H9 (cell line): ENCODE measurements at regions not wholly inside any gene's neighbourhood (a gene's known extent, or its start where the extent isn't known, plus 50 kb on each side); places are given as distances from the start of the nearest gene placed in this dataset.
A peak's percentile ranks its signal among the peaks of the same experiment; 100 is the strongest.

Experiments used
- DNase-seq: peaks from one replicate; pipeline ENCODE4 v3.0.0-alpha.2; 2017
- H2AFZ ChIP-seq: one replicate; pipeline ENCODE4 v1.6.1; 2013; ENCODE audit warnings: mild to moderate bottlenecking, low read length, control low read depth, moderate library complexity
- H2AK5ac ChIP-seq: 2 replicates; pipeline ENCODE4 v1.6.1; 2013; ENCODE audit warnings: low read length, control low read depth, mixed read lengths; ENCODE audit not compliant: insufficient read length
- H2BK120ac ChIP-seq: one replicate; pipeline ENCODE4 v1.6.1; 2013; ENCODE audit warnings: low read depth, mild to moderate bottlenecking, low read length, control low read depth, inconsistent platforms; ENCODE audit not compliant: poor library complexity, severe bottlenecking
- H2BK12ac ChIP-seq: 2 replicates; pipeline ENCODE4 v1.6.1; 2013; ENCODE audit warnings: low read length, control low read depth, mixed read lengths, low read depth; ENCODE audit not compliant: insufficient read length
- H2BK15ac ChIP-seq: 2 replicates; pipeline ENCODE4 v1.6.1; 2013; ENCODE audit warnings: low read depth, low read length, control low read depth
- H2BK20ac ChIP-seq: one replicate; pipeline ENCODE4 v1.6.1; 2013; ENCODE audit warnings: low read depth, mild to moderate bottlenecking, low read length, control low read depth, inconsistent platforms; ENCODE audit not compliant: poor library complexity, severe bottlenecking
- H2BK5ac ChIP-seq: 2 replicates; pipeline ENCODE4 v1.6.1; 2013; ENCODE audit warnings: low read length, control low read depth, mixed read lengths; ENCODE audit not compliant: insufficient read length
- H3K14ac ChIP-seq: 2 replicates; pipeline ENCODE4 v1.6.1; 2013; ENCODE audit warnings: low read length, control low read depth; ENCODE audit not compliant: insufficient read depth
- H3K18ac ChIP-seq: 2 replicates; pipeline ENCODE4 v1.6.1; 2013; ENCODE audit warnings: low read depth, mild to moderate bottlenecking, mixed read lengths, low read length, control low read depth; ENCODE audit not compliant: insufficient read length
- H3K23ac ChIP-seq: 2 replicates; pipeline ENCODE4 v1.6.1; 2013; ENCODE audit warnings: low read length, control low read depth, mixed read lengths, low read depth; ENCODE audit not compliant: insufficient read length
- H3K23me2 ChIP-seq: 2 replicates; pipeline ENCODE4 v1.6.1; 2013; ENCODE audit warnings: low read depth, mild to moderate bottlenecking, mixed read lengths, low read length, control low read depth; ENCODE audit not compliant: insufficient read length, poor library complexity, severe bottlenecking
- H3K27ac ChIP-seq: 2 replicates; pipeline ENCODE4 v1.5.1; 2013; ENCODE audit warnings: low read length, control low read depth, mixed read lengths, low read depth; ENCODE audit not compliant: insufficient read length
- H3K27me3 ChIP-seq: 2 replicates; pipeline ENCODE4 v1.6.1; 2013; ENCODE audit warnings: low read length, control low read depth, inconsistent platforms; ENCODE audit not compliant: insufficient read depth
- H3K4ac ChIP-seq: 2 replicates; pipeline ENCODE4 v1.6.1; 2013; ENCODE audit warnings: low read depth, mild to moderate bottlenecking, control low read depth, inconsistent platforms, low read length, moderate library complexity
- H3K4me1 ChIP-seq: 2 replicates; pipeline ENCODE4 v1.6.1; 2013; ENCODE audit warnings: low read length, control low read depth, inconsistent platforms; ENCODE audit not compliant: insufficient read depth
- H3K4me2 ChIP-seq: 2 replicates; pipeline ENCODE4 v1.6.1; 2013; ENCODE audit warnings: low read length, control low read depth, mixed read lengths; ENCODE audit not compliant: insufficient read length, insufficient read depth
- H3K56ac ChIP-seq: 2 replicates; pipeline ENCODE4 v1.6.1; 2013; ENCODE audit warnings: low read depth, mild to moderate bottlenecking, mixed read lengths, low read length, control low read depth; ENCODE audit not compliant: insufficient read length
- H3K79me1 ChIP-seq: 2 replicates; pipeline ENCODE4 v1.6.1; 2013; ENCODE audit warnings: low read depth, mild to moderate bottlenecking, moderate library complexity, low read length, control low read depth, inconsistent platforms; ENCODE audit not compliant: insufficient read depth, poor library complexity, severe bottlenecking
- H3K79me2 ChIP-seq: 2 replicates; pipeline ENCODE4 v1.6.1; 2013; ENCODE audit warnings: low read length, control low read depth, inconsistent platforms; ENCODE audit not compliant: insufficient read depth
- H3K9ac ChIP-seq: 2 replicates; pipeline ENCODE4 v1.6.1; 2013; ENCODE audit warnings: low read length, control low read depth, mixed read lengths; ENCODE audit not compliant: insufficient read length; ENCODE audit errors: extremely low read depth
- H3K9me3 ChIP-seq: one replicate; pipeline ENCODE4 v1.6.1; 2013; ENCODE audit warnings: low read depth, low read length, inconsistent platforms; ENCODE audit not compliant: control insufficient read depth
- H3T11ph ChIP-seq: one replicate; pipeline ENCODE4 v1.6.1; 2013; ENCODE audit warnings: mild to moderate bottlenecking, low read length, control low read depth, inconsistent platforms
- H4K20me1 ChIP-seq: one replicate; pipeline ENCODE4 v1.6.1; 2013; ENCODE audit not compliant: control insufficient read depth, insufficient read length, insufficient read depth
- H4K5ac ChIP-seq: 2 replicates; pipeline ENCODE4 v1.6.1; 2013; ENCODE audit warnings: low read depth, mild to moderate bottlenecking, mixed read lengths, low read length, control low read depth; ENCODE audit not compliant: insufficient read length
- H4K8ac ChIP-seq: replicated peaks from 2 replicates; pipeline ENCODE4 v1.6.1; 2013; ENCODE audit warnings: low read length, control low read depth, mixed read lengths, low read depth; ENCODE audit not compliant: insufficient read length
- H4K91ac ChIP-seq: 2 replicates; pipeline ENCODE4 v1.6.1; 2013; ENCODE audit warnings: low read depth, mild to moderate bottlenecking, moderate library complexity, mixed read lengths, low read length, control low read depth; ENCODE audit not compliant: insufficient read length
- H3K27ac Mint-ChIP-seq, 3 experiments: 2 replicates in 2 of 3; 3 replicates in 1 of 3; pipeline ENCODE4 v1.8.0; 2020 to 2021; ENCODE audit warnings: mixed read lengths in 3 of 3, mild to moderate bottlenecking in 1 of 3, moderate library complexity in 1 of 3
- H3K27me3 Mint-ChIP-seq: 2 replicates; pipeline ENCODE4 v1.8.0; 2021; ENCODE audit warnings: low read depth, mild to moderate bottlenecking, moderate library complexity, mixed read lengths
- H3K36me3 Mint-ChIP-seq, 3 experiments: 2 replicates in 2 of 3; 3 replicates in 1 of 3; pipeline ENCODE4 v1.8.0; 2020 to 2021; ENCODE audit warnings: low read depth in 3 of 3, mixed read lengths in 3 of 3; ENCODE audit not compliant: insufficient read depth in 1 of 3
- H3K4me1 Mint-ChIP-seq, 2 experiments: 2 replicates each; pipeline ENCODE4 v1.8.0; 2020; ENCODE audit warnings: mixed read lengths in 2 of 2
- H3K4me3 Mint-ChIP-seq, 2 experiments: 2 replicates in 1 of 2; 3 replicates in 1 of 2; pipeline ENCODE4 v1.8.0; 2020 to 2021; ENCODE audit warnings: mild to moderate bottlenecking in 2 of 2, mixed read lengths in 2 of 2, moderate library complexity in 1 of 2
- H3K9me3 Mint-ChIP-seq, 2 experiments: 2 replicates in 1 of 2; 3 replicates in 1 of 2; pipeline ENCODE4 v1.8.0; 2020; ENCODE audit warnings: mild to moderate bottlenecking in 2 of 2, mixed read lengths in 2 of 2, moderate library complexity in 1 of 2
- CTCF ChIP-seq: fragments of 200-600 bp; sonication (generic); conservative IDR thresholded peaks from 3 replicates; pipeline ENCODE4 v1.8.0; 2021; ENCODE audit warnings: antibody characterized with exemption, mild to moderate bottlenecking
- WGBS: extraction: QIAGEN DNeasy Blood & Tissue Kit; methylation state at CpG from one replicate; pipeline ENCODE4 v1.1.7; 2013; ENCODE audit warnings: missing lambda C conversion rate, low lambda C conversion rate, mixed read lengths; ENCODE audit not compliant: insufficient read length; ENCODE audit errors: extremely low coverage; 5-methylcytosine and 5-hydroxymethylcytosine counted together

- TF ChIP-seq CTCF: no peak
- no CpG with 5 or more reads among the region's 1 CpG for WGBS
Measured at GRCh38 chr3:178258121-178258520, 278.1 kb upstream of the KCNMB2 start.

More at GRCh38 chr3:178258121-178258520, 278.1 kb upstream of the KCNMB2 start:
- Histone ChIP-seq H3K79me2 (no peaks in the 10 kb centered on the region), H3K23me2 (no peaks in the 10 kb centered on the region), H2BK5ac (no peak overlapping the region), H4K5ac (no peak overlapping the region), H3K79me1 (no peaks in the 10 kb centered on the region), H2BK12ac (no peak overlapping the region), H4K91ac (no peak overlapping the region), H3K56ac (no peak overlapping the region), H2BK120ac (no peak overlapping the region), H3T11ph (no peak overlapping the region), H3K4ac (no peak overlapping the region), H3K4me1 (no peaks in the 10 kb centered on the region), H2AK5ac (no peak overlapping the region), H3K9ac (no peak overlapping the region), H3K18ac (no peak overlapping the region), H3K9me3 (no peaks in the 10 kb centered on the region), H3K23ac (no peak overlapping the region), H3K27ac (no peak overlapping the region), H3K27me3 (no peaks in the 10 kb centered on the region), H4K8ac (no peak overlapping the region), H2BK20ac (no peak overlapping the region), H3K14ac (no peak overlapping the region), H2AFZ (no peak overlapping the region), H2BK15ac (no peak overlapping the region), H3K4me2 (no peak overlapping the region), H4K20me1 (no peaks in the 10 kb centered on the region)
- H3K27me3 Mint-ChIP-seq: no peaks in the 10 kb centered on the region
- DNase-seq: no peak
- no peaks in the 10 kb centered on the region for H3K9me3 Mint-ChIP-seq
- H3K4me3 Mint-ChIP-seq: no peak overlapping the region
- no peaks in the 10 kb centered on the region for H3K4me1 Mint-ChIP-seq
- H3K27ac Mint-ChIP-seq: 0 out of 7 replicates have a peak overlapping the region, but pooled peaks of 1 of the 3 experiments have one; percentile 44
- no peaks in the 10 kb centered on the region for H3K36me3 Mint-ChIP-seq
